Transverse colon (tissue), 4 donors: ENCODE measurements at regions not wholly inside any gene's neighbourhood (a gene's known extent, or its start where the extent isn't known, plus 50 kb on each side); places are given as distances from the start of the nearest gene placed in this dataset.

ENCODE experiments used
- EP300 ChIP-seq: sonication (generic); formaldehyde crosslinking; IDR thresholded peaks from one replicate; pipeline ENCODE4 v1.6.1; 2017; ENCODE audit warnings: antibody characterized with exemption, low read depth
- POLR2A ChIP-seq: fragments of 450-650 bp; IDR thresholded peaks from one replicate; pipeline ENCODE4 v1.6.1; 2016; ENCODE audit warnings: antibody characterized with exemption, mild to moderate bottlenecking, moderate library complexity
- POLR2AphosphoS5 ChIP-seq, 3 donors: sonication (generic); formaldehyde crosslinking; IDR thresholded peaks; one replicate each; pipeline ENCODE4 v1.6.1; 2016; ENCODE audit warnings: antibody characterized with exemption in 3 of 3
- TF ChIP-seq, protein P1 (sequence below), 5 experiments: fragments of 200-600 bp in 3 of 5; fragments of 450-650 bp in 2 of 5; sonication (generic) in 3 of 5; IDR thresholded peaks; 1 replicate in 2 of 5; 2 replicates in 3 of 5; pipeline ENCODE4 v1.5.1; 2016 to 2017; ENCODE audit warnings: antibody characterized with exemption in 5 of 5, inconsistent platforms in 3 of 5, mild to moderate bottlenecking in 2 of 5, moderate library complexity in 1 of 5

DNA sequence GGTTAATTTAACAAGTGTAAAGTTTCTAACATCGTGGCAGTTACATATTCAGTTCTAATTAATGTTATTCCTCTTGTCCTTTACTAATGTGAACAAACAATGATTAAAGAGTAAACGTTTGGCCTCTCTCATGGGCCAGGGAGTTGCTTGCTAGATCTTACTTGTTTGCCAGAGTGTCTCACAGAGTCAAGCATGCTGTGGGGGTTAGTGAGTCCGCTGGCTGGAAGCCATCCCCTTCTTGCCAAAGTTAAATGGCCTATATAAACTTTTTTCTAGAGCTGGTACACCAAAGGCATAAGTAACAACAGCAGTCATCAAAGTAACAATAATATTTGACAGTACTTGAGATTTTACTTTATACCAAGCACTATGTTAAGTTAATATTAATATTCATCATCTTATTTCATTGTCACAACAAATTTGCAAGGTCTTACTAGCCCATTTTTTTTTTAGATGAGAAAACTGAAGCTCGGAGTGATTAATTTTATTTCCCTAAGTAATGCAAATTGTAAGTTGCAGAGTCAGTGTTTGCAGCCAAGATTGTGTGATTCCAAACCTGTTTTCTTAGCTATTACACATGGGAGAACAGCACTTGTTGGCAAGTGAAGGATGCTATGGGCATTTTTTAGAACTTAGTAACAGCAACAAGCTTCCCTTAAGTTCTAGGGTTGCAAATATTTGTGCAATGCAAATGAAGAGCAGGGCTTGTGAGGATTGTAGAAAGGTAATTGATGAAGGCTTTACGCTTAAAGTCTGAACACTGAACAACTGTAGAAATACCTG lies 224.5 kb downstream of the RFPL4B start:
- TF ChIP-seq, protein P1, sequence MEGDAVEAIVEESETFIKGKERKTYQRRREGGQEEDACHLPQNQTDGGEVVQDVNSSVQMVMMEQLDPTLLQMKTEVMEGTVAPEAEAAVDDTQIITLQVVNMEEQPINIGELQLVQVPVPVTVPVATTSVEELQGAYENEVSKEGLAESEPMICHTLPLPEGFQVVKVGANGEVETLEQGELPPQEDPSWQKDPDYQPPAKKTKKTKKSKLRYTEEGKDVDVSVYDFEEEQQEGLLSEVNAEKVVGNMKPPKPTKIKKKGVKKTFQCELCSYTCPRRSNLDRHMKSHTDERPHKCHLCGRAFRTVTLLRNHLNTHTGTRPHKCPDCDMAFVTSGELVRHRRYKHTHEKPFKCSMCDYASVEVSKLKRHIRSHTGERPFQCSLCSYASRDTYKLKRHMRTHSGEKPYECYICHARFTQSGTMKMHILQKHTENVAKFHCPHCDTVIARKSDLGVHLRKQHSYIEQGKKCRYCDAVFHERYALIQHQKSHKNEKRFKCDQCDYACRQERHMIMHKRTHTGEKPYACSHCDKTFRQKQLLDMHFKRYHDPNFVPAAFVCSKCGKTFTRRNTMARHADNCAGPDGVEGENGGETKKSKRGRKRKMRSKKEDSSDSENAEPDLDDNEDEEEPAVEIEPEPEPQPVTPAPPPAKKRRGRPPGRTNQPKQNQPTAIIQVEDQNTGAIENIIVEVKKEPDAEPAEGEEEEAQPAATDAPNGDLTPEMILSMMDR (IDR thresholded peaks at IDR 0.05): no peak
- TF ChIP-seq POLR2A: no peak
- TF ChIP-seq POLR2AphosphoS5 (IDR thresholded peaks at IDR 0.05): no peak
- TF ChIP-seq EP300: no peak
